PC-9 (cell line): ENCODE measurements at regions not wholly inside any gene's neighbourhood (a gene's known extent, or its start where the extent isn't known, plus 50 kb on each side); places are given as distances from the start of the nearest gene placed in this dataset.

Source experiments
- EZH2 ChIP-seq: fragments of 200-600 bp; sonication (generic); IDR thresholded peaks from 2 replicates; pipeline ENCODE4 v1.8.0; 2017; ENCODE audit warnings: antibody characterized with exemption, low read depth
- TF ChIP-seq, protein P1 (sequence below): fragments of 200-600 bp; sonication (generic); conservative IDR thresholded peaks from 2 replicates; pipeline ENCODE4 v1.6.1; 2017; ENCODE audit warnings: mixed run types, antibody characterized with exemption, mild to moderate bottlenecking, moderate library complexity

- TF ChIP-seq, protein P1, sequence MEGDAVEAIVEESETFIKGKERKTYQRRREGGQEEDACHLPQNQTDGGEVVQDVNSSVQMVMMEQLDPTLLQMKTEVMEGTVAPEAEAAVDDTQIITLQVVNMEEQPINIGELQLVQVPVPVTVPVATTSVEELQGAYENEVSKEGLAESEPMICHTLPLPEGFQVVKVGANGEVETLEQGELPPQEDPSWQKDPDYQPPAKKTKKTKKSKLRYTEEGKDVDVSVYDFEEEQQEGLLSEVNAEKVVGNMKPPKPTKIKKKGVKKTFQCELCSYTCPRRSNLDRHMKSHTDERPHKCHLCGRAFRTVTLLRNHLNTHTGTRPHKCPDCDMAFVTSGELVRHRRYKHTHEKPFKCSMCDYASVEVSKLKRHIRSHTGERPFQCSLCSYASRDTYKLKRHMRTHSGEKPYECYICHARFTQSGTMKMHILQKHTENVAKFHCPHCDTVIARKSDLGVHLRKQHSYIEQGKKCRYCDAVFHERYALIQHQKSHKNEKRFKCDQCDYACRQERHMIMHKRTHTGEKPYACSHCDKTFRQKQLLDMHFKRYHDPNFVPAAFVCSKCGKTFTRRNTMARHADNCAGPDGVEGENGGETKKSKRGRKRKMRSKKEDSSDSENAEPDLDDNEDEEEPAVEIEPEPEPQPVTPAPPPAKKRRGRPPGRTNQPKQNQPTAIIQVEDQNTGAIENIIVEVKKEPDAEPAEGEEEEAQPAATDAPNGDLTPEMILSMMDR: no peak
- no peak for TF ChIP-seq EZH2
Measured at GRCh38 chr1:29590583-29591565, 354.6 kb downstream of the PTPRU start.
